NCI-H446 treated with DMSO at 0.1 percent for 48 hours (cell line): ENCODE measurements at regions not wholly inside any gene's neighbourhood (a gene's known extent, or its start where the extent isn't known, plus 50 kb on each side); places are given as distances from the start of the nearest gene placed in this dataset.

ENCODE experiments used
- DNase-seq: peaks from one replicate; lab custom pipeline; 2025; lab: John Stamatoyannopoulos, UW

DNA sequence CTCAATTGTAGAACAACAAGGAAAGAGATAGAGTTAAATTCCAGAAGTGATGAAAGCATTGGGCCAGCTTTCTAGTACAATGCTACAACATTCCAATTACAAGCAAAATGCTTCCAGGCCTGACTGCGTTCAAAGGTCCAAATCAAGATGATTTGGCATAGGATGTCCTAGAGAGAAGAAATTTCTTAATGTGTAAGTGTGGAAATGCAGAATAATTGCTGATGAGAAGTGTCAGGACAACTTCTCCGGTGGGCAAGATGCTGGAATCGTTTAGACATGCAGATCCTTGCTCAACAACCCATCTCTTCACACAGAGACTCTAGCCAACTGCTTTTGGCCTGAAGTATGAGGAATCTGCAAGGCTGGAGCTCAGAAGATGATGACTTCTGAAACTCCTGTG is 71.1 kb upstream of the PDZRN3 start:
- no peak for DNase-seq

DNA sequence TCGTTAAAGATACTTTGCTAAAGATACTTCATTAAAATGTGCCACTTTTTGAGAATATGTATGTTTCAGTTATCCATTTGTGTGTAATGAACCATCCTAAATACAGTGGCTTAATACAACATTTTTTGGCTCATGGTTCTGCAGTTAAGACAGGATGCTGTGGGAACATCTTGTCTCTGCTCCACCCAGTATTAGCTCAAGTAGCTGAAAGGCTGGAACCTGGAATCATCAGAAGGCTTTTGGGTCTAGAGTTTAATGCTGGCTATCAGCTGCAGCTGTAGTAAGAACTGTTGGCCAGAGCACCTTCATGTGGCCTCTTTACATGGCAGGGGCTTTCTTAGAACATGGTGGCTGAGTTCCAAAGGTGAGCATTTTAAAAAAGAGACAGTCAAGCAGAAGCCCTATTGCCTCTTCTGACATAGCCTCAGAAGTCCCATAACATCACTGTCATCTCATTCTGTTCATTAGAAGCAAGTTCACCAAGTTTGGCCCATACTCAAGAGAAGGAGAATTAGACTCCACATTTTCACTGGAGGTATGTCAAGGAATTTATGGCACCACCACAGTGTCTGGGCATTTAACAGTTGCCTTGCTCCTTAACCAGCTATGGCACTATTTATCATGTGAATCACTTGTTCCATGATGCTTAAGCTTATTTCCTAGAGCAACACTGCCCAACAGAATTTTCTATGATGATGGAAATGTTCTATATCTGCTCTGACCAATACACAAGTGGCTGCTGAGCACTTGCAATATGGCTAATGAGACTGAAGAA is 70.4 kb upstream of the PDZRN3 start:
- DNase-seq = no peak

GRCh38 chr3:73687106-73688004 is 62.6 kb upstream of the PDZRN3 start:
- no peak for DNase-seq

DNA sequence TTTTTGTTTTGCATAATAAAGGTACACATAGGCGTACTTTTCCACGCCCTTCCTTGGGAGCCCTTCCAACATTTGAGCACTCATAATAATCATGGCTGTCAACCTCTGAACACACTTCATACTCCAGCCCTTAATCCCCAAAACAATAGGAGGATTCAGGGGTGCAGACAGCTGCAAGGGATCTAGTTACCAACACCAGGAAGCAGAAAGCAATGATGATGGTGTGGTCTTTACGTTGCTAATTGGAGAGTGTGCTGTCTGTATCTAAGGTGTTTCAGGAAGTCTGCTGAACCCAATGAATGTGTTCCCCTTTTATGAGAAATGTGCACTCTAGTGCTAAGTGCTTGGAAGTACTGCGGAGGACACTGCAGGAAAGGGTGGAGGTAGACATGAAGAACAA is 60.3 kb upstream of the PDZRN3 start:
- DNase-seq = no peak

- DNase-seq = no peak
Observed at GRCh38 chr3:73683706-73684105, 59.0 kb upstream of the PDZRN3 start.

GRCh38 chr3:73681610-73682009 is 56.9 kb upstream of the PDZRN3 start:
- no peak for DNase-seq

GRCh38 chr3:73681198-73681597 is 56.5 kb upstream of the PDZRN3 start:
- no peak for DNase-seq

DNA sequence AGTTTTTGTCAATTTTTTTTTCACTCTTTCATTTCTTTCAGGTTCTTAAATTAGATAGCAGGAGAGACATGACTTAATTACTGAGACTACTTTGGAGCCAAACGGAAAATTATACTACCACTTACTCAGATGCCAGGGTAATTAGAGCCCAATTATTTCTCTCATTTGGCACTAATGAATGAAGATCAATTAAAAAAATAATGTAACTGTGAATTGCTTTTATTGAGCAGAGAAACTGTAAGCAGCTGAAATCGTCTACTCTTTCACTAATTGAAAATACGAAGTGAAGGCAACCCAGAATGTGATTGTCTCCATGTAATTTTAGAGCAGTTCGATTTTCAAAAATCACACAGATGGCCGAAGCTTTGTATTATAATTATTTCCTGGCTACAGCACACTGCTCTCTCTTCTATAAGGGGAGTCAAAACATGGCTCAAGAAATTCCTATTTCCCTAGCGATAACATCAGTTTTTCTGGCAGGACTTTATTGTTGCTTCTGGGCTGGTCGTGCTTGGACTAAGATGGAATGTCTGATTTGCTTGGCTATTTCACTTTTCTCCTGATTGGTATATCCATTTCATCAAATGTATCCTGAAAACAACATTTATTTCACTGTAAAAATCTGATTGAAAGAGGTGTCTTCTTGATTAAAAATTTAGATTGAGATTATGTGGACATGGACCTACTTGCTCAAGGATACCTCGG is 55.8 kb upstream of the PDZRN3 start:
- peak; percentile 3 for DNase-seq

DNA sequence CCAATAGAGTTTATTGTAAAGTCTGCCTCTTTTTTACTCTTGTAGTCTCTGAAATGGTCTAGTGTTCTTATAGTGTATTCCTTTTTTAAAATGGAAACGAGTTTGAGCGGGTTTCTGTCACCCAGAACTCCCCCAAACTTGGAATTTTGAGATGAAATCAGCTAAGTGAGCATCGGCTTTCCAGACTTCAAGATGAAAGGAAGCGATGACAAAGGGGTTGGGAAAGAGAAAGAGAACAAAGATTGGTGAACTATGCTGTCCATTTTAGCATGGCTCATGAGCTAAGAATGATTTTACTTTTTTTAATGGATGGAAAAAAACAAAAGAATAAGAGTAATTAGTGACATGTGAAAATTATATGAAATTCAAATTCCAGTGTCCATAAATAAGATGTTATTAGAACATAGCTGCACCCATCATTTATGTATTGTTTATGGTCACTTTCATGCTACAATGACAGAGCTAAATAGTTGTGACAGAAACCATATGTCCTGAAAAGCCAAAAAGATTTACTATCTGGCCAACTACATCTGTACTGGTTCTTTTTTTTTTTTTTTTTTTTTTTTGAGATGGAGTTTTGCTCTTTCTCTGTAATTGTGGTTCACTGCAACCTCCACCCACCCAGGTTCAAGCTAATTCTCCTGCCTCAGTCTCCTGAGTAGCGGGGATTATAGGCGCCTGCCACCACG is 52.7 kb upstream of the PDZRN3 start:
- DNase-seq = no peak
